SU-DHL-6 (cell line): ENCODE measurements at regions not wholly inside any gene's neighbourhood (a gene's known extent, or its start where the extent isn't known, plus 50 kb on each side); places are given as distances from the start of the nearest gene placed in this dataset.

Experiments used
- EZH2phosphoT487 ChIP-seq: fragments of 200-600 bp; sonication (generic), shearing (Covaris generic); conservative IDR thresholded peaks from 2 replicates; pipeline ENCODE4 v1.6.1; 2018; ENCODE audit warnings: mild to moderate bottlenecking, antibody characterized with exemption, low read length, moderate library complexity, mixed read lengths
- TF ChIP-seq, protein P1 (sequence below): fragments of 200-600 bp; sonication (generic); IDR thresholded peaks from one replicate; pipeline ENCODE4 v1.5.1; 2017; ENCODE audit warnings: antibody characterized with exemption, mild to moderate bottlenecking, low read length, moderate library complexity; ENCODE audit not compliant: insufficient read depth, poor library complexity, severe bottlenecking

DNA sequence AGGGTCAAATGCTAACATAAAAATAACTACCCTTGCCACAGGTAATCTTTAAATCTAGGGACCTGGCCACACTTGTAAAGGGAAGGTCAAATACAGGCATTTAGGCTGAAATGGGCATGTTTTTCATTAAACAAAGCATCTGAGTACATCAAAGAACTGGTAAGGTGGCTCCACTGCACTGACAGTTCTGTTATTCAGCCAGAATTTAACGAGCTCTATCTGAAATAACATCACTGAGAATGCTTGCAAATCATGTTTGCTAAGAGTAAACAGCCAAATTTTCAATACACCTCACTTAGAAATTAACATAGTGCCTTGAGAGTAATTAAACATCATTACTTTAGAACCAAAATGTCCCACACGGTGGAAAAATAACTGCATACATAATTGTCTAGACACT is 118.9 kb downstream of the MTHFS start:
- TF ChIP-seq, protein P1, sequence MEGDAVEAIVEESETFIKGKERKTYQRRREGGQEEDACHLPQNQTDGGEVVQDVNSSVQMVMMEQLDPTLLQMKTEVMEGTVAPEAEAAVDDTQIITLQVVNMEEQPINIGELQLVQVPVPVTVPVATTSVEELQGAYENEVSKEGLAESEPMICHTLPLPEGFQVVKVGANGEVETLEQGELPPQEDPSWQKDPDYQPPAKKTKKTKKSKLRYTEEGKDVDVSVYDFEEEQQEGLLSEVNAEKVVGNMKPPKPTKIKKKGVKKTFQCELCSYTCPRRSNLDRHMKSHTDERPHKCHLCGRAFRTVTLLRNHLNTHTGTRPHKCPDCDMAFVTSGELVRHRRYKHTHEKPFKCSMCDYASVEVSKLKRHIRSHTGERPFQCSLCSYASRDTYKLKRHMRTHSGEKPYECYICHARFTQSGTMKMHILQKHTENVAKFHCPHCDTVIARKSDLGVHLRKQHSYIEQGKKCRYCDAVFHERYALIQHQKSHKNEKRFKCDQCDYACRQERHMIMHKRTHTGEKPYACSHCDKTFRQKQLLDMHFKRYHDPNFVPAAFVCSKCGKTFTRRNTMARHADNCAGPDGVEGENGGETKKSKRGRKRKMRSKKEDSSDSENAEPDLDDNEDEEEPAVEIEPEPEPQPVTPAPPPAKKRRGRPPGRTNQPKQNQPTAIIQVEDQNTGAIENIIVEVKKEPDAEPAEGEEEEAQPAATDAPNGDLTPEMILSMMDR = no peak
- no peak for TF ChIP-seq EZH2phosphoT487
